ENCODE measurements at regions not wholly inside any gene's neighbourhood (a gene's known extent, or its start where the extent isn't known, plus 50 kb on each side); places are given as distances from the start of the nearest gene placed in this dataset.

- TF ChIP-seq ZBTB2 (IDR thresholded peaks at IDR 0.05): no peak
- no peak for TF ChIP-seq ZNF121 (CRISPR knock-in tag; conservative IDR thresholded peaks at IDR 0.05)
- no peak for TF ChIP-seq NFRKB (IDR thresholded peaks at IDR 0.05; ENCODE audit: low read depth)
- peak; percentile 43 for TF ChIP-seq ZNF316 (IDR thresholded peaks at IDR 0.05)
- no peak for TF ChIP-seq DNMT1 (IDR thresholded peaks at IDR 0.05)
- TF ChIP-seq SPI1 (IDR thresholded peaks at IDR 0.05; ENCODE audit: borderline replicate concordance, low read depth, low read length): no peak
- no peak for TF ChIP-seq ZSCAN32 (CRISPR knock-in tag; IDR thresholded peaks at IDR 0.05)
- TF ChIP-seq HOMEZ (CRISPR knock-in tag; IDR thresholded peaks at IDR 0.05): no peak
- TF ChIP-seq CREB3 (tag; conservative IDR thresholded peaks at IDR 0.05; ENCODE audit: low read depth): no peak
- no peak for TF ChIP-seq CEBPG (CRISPR knock-in tag; IDR thresholded peaks at IDR 0.05)
- peak; percentile 83 to 88 for TF ChIP-seq CEBPG (tag; conservative IDR thresholded peaks at IDR 0.05 in 1 of 2, IDR thresholded peaks at IDR 0.05 in 1 of 2)
- TF ChIP-seq FOSL1 (tag; conservative IDR thresholded peaks at IDR 0.05): no peak
- TF ChIP-seq MEF2A (IDR thresholded peaks at IDR 0.05; ENCODE audit: control insufficient read depth, low read depth, low read length): no peak
- 0 out of 2 replicates have a peak, but pooled peaks have one; percentile 24 for TF ChIP-seq REST (IDR thresholded peaks at IDR 0.05; ENCODE audit: borderline replicate concordance)
- TF ChIP-seq REST (CRISPR knock-in tag; IDR thresholded peaks at IDR 0.05; ENCODE audit: low read depth): no peak
These were observed 256.3 kb upstream of the MINDY3 start (continued) for GRCh38 chr10:16116404-16117304.
